ENCODE measurements at regions not wholly inside any gene's neighbourhood (a gene's known extent, or its start where the extent isn't known, plus 50 kb on each side); places are given as distances from the start of the nearest gene placed in this dataset.

- Histone ChIP-seq H3K27me3 (ENCODE audit: insufficient read depth, low read length) (no peaks in the 10 kb centered on the region), H3K4me1 (ENCODE audit: insufficient read depth, low read length) (no peaks in the 10 kb centered on the region), H2AFZ (ENCODE audit: low read depth, low read length) (no peak overlapping the region), H3K9ac (ENCODE audit: low read length) (no peak overlapping the region), H3K4me3 (ENCODE audit: insufficient read depth, low read depth, low read length) (no peak overlapping the region), H4K20me1 (ENCODE audit: insufficient read depth, low read length) (no peaks in the 10 kb centered on the region), H3K36me3 (ENCODE audit: insufficient read depth, low read length) (no peaks in the 10 kb centered on the region), H3K4me2 (ENCODE audit: low read length) (no peak overlapping the region), H3K27ac (ENCODE audit: low read depth, low read length) (no peak overlapping the region), H3K79me2 (ENCODE audit: insufficient read depth, low read length) (no peaks in the 10 kb centered on the region), H3K9me3 (ENCODE audit: insufficient read depth, low read depth, low read length) (peaks cover 2% of the 10 kb centered on the region)
- Mint-ChIP-seq H3K4me3 (ENCODE audit: unreplicated experiment) (no peak overlapping the region), H3K36me3 (ENCODE audit: low read depth, unreplicated experiment) (no peaks in the 10 kb centered on the region), H3K9me3 (ENCODE audit: unreplicated experiment) (no peaks in the 10 kb centered on the region), H3K27me3 (ENCODE audit: low read depth, unreplicated experiment) (no peaks in the 10 kb centered on the region), H3K4me1 (ENCODE audit: low read depth, unreplicated experiment) (no peaks in the 10 kb centered on the region), H3K27ac (ENCODE audit: unreplicated experiment) (no peak overlapping the region)
- FAIRE-seq, result no peak
- TF ChIP-seq EZH2 (IDR thresholded peaks at IDR 0.05; ENCODE audit: insufficient read depth, low read length), result no peak
- no peak for TF ChIP-seq CTCF (IDR thresholded peaks at IDR 0.05; ENCODE audit: insufficient read depth, low read depth, low read length)
- DNase-seq (ENCODE audit: low read depth), result no peak
Observed at GRCh38 chr13:22325761-22326160, 654.9 kb downstream of the FGF9 start.

- no peak overlapping the region for H3K4me2 ChIP-seq (ENCODE audit: low read length)
- no peaks in the 10 kb centered on the region for H3K79me2 ChIP-seq (ENCODE audit: insufficient read depth, low read length)
- no peak overlapping the region for H3K4me3 Mint-ChIP-seq (ENCODE audit: unreplicated experiment)
- H3K27ac Mint-ChIP-seq (ENCODE audit: unreplicated experiment), result no peak overlapping the region
- no peak overlapping the region for H3K4me3 ChIP-seq (ENCODE audit: insufficient read depth, low read depth, low read length)
- H3K4me1 Mint-ChIP-seq (ENCODE audit: low read depth, unreplicated experiment), result no peaks in the 10 kb centered on the region
- no peak overlapping the region for H3K9ac ChIP-seq (ENCODE audit: low read length)
- H3K36me3 Mint-ChIP-seq (ENCODE audit: low read depth, unreplicated experiment), result no peaks in the 10 kb centered on the region
- H2AFZ ChIP-seq (ENCODE audit: low read depth, low read length), result no peak overlapping the region
- H3K9me3 ChIP-seq (ENCODE audit: insufficient read depth, low read depth, low read length), result peaks cover 5% of the 10 kb centered on the region
- H3K27me3 ChIP-seq (ENCODE audit: insufficient read depth, low read length), result no peaks in the 10 kb centered on the region
- no peak overlapping the region for H3K27ac ChIP-seq (ENCODE audit: low read depth, low read length)
- FAIRE-seq (no peak), DNase-seq (ENCODE audit: low read depth) (no peak)
- TF ChIP-seq CTCF (IDR thresholded peaks at IDR 0.05; ENCODE audit: insufficient read depth, low read depth, low read length) (no peak), EZH2 (IDR thresholded peaks at IDR 0.05; ENCODE audit: insufficient read depth, low read length) (no peak)
- no peaks in the 10 kb centered on the region for H3K27me3 Mint-ChIP-seq (ENCODE audit: low read depth, unreplicated experiment)
- H3K4me1 ChIP-seq (ENCODE audit: insufficient read depth, low read length), result no peaks in the 10 kb centered on the region
- H3K36me3 ChIP-seq (ENCODE audit: insufficient read depth, low read length), result no peaks in the 10 kb centered on the region
- no peaks in the 10 kb centered on the region for H3K9me3 Mint-ChIP-seq (ENCODE audit: unreplicated experiment)
- H4K20me1 ChIP-seq (ENCODE audit: insufficient read depth, low read length), result no peaks in the 10 kb centered on the region
Observed at GRCh38 chr13:22332416-22332815, 661.5 kb downstream of the FGF9 start.

GRCh38 chr13:22336460-22336859 lies 665.6 kb downstream of the FGF9 start:
- no peak for FAIRE-seq
- no peak overlapping the region for H3K27ac ChIP-seq (ENCODE audit: low read depth, low read length)
- H3K27me3 Mint-ChIP-seq (ENCODE audit: low read depth, unreplicated experiment), result no peaks in the 10 kb centered on the region
- no peak overlapping the region for H3K4me2 ChIP-seq (ENCODE audit: low read length)
- no peaks in the 10 kb centered on the region for H4K20me1 ChIP-seq (ENCODE audit: insufficient read depth, low read length)
- H3K27ac Mint-ChIP-seq (ENCODE audit: unreplicated experiment), result no peak overlapping the region
- no peak overlapping the region for H3K4me3 Mint-ChIP-seq (ENCODE audit: unreplicated experiment)
- no peak for DNase-seq (ENCODE audit: low read depth)
- H3K36me3 ChIP-seq (ENCODE audit: insufficient read depth, low read length), result no peaks in the 10 kb centered on the region
- H3K9me3 Mint-ChIP-seq (ENCODE audit: unreplicated experiment), result peaks cover 8% of the 10 kb centered on the region
- H3K79me2 ChIP-seq (ENCODE audit: insufficient read depth, low read length), result no peaks in the 10 kb centered on the region
- no peak overlapping the region for H3K4me3 ChIP-seq (ENCODE audit: insufficient read depth, low read depth, low read length)
- H3K4me1 Mint-ChIP-seq (ENCODE audit: low read depth, unreplicated experiment), result no peaks in the 10 kb centered on the region
- no peaks in the 10 kb centered on the region for H3K36me3 Mint-ChIP-seq (ENCODE audit: low read depth, unreplicated experiment)
- H3K4me1 ChIP-seq (ENCODE audit: insufficient read depth, low read length), result no peaks in the 10 kb centered on the region
- peaks cover 3% of the 10 kb centered on the region for H3K9me3 ChIP-seq (ENCODE audit: insufficient read depth, low read depth, low read length)
- no peaks in the 10 kb centered on the region for H3K27me3 ChIP-seq (ENCODE audit: insufficient read depth, low read length)
- no peak overlapping the region for H3K9ac ChIP-seq (ENCODE audit: low read length)
- no peak overlapping the region for H2AFZ ChIP-seq (ENCODE audit: low read depth, low read length)
- no peak for TF ChIP-seq EZH2 (IDR thresholded peaks at IDR 0.05; ENCODE audit: insufficient read depth, low read length)
- TF ChIP-seq CTCF (IDR thresholded peaks at IDR 0.05; ENCODE audit: insufficient read depth, low read depth, low read length), result no peak
